SK-N-SH (cell line): ENCODE measurements at regions not wholly inside any gene's neighbourhood (a gene's known extent, or its start where the extent isn't known, plus 50 kb on each side); places are given as distances from the start of the nearest gene placed in this dataset.

Source experiments
- CTCF ChIA-PET: fragments of 300-600, 350-600 bp; formaldehyde crosslinking; extraction: SDS; loops from one replicate; lab custom pipeline; 2021; lab: Yijun Ruan, JAX
- POLR2A ChIA-PET: fragments of 350-600 bp; sonication (Branson Sonifier 250); formaldehyde crosslinking; extraction: SDS; loops from one replicate; lab custom pipeline; 2020; ENCODE audit warnings: antibody characterized with exemption, inconsistent platforms; lab: Yijun Ruan, JAX
- DNase-seq: peaks from one replicate; pipeline ENCODE4 v3.0.0; 2012
- H2AFZ ChIP-seq: fragments of 200-600 bp; sonication (generic); 2 replicates; pipeline ENCODE4 v1.8.1; 2016; ENCODE audit warnings: antibody characterized with exemption, mild to moderate bottlenecking, low read depth
- H3F3A ChIP-seq: fragments of 200-600 bp; sonication (generic); replicated peaks from 2 replicates; pipeline ENCODE3; 2016; ENCODE audit warnings: antibody characterized with exemption, mild to moderate bottlenecking; ENCODE audit not compliant: insufficient read depth
- H3K27ac ChIP-seq, 2 experiments: fragments of 200-500 bp in 1 of 2; fragments of 200-600 bp in 1 of 2; sonication (Bioruptor generic) in 1 of 2; sonication (generic), shearing (Covaris generic) in 1 of 2; 2 replicates each; pipeline versions ENCODE4 v1.5.1 to v1.6.1; 2014 to 2016; ENCODE audit warnings: low read depth in 2 of 2, inconsistent platforms in 1 of 2, low read length in 1 of 2, mild to moderate bottlenecking in 1 of 2, mixed read lengths in 1 of 2
- H3K27me3 ChIP-seq: fragments of 200-600 bp; sonication (generic), shearing (Covaris generic); 2 replicates; pipeline ENCODE4 v1.6.1; 2016; ENCODE audit warnings: mixed run types; ENCODE audit not compliant: insufficient read depth
- H3K36me3 ChIP-seq, 2 experiments: fragments of 200-500 bp in 1 of 2; fragments of 200-600 bp in 1 of 2; sonication (Bioruptor generic) in 1 of 2; sonication (generic) in 1 of 2; replicated peaks in 1 of 2; 2 replicates each; pipeline versions ENCODE3 to v1.5.1; 2014 to 2016; ENCODE audit warnings: low read length in 1 of 2, mild to moderate bottlenecking in 1 of 2; ENCODE audit not compliant: insufficient read depth in 2 of 2, control insufficient read depth in 1 of 2
- H3K4me1 ChIP-seq, 2 experiments: fragments of 200-500 bp in 1 of 2; fragments of 200-600 bp in 1 of 2; sonication (Bioruptor generic) in 1 of 2; sonication (generic), shearing (Covaris generic) in 1 of 2; 2 replicates each; pipeline versions ENCODE4 v1.5.1 to v1.6.1; 2014 to 2016; ENCODE audit warnings: low read depth in 1 of 2, low read length in 1 of 2, mixed run types in 1 of 2; ENCODE audit not compliant: insufficient read depth in 2 of 2, control insufficient read depth in 1 of 2
- H3K4me2 ChIP-seq: fragments of 200-600 bp; sonication (generic), shearing (Covaris generic); 2 replicates; pipeline ENCODE4 v1.6.1; 2017; ENCODE audit warnings: mixed run types
- H3K4me3 ChIP-seq, 2 experiments: fragments of 200-500 bp in 1 of 2; fragments of 200-600 bp in 1 of 2; sonication (Bioruptor generic) in 1 of 2; sonication (generic), shearing (Covaris generic) in 1 of 2; 2 replicates each; pipeline versions ENCODE4 v1.5.1 to v1.8.1; 2014 to 2016; ENCODE audit warnings: low read depth in 2 of 2, inconsistent platforms in 1 of 2, low read length in 1 of 2, mild to moderate bottlenecking in 1 of 2, mixed read lengths in 1 of 2, moderate library complexity in 1 of 2
- H3K79me2 ChIP-seq: fragments of 200-600 bp; sonication (generic); 2 replicates; pipeline ENCODE4 v1.8.1; 2017; ENCODE audit warnings: mild to moderate bottlenecking; ENCODE audit not compliant: insufficient read depth
- H3K9ac ChIP-seq: fragments of 200-600 bp; sonication (generic); 2 replicates; pipeline ENCODE4 v1.6.1; 2017; ENCODE audit warnings: mixed run types
- H3K9me2 ChIP-seq: fragments of 200-600 bp; sonication (generic); 2 replicates; pipeline ENCODE4 v1.6.1; 2017; ENCODE audit warnings: mixed run types
- H3K9me3 ChIP-seq: fragments of 200-600 bp; sonication (generic); 2 replicates; pipeline ENCODE4 v1.6.1; 2017; ENCODE audit warnings: mixed run types, mild to moderate bottlenecking, moderate library complexity
- H4K20me1 ChIP-seq: fragments of 200-600 bp; sonication (generic); 2 replicates; pipeline ENCODE4 v1.6.1; 2017; ENCODE audit warnings: mild to moderate bottlenecking, mixed run types; ENCODE audit not compliant: insufficient read depth
- FOXJ3 ChIP-seq: sonication (generic); formaldehyde crosslinking; IDR thresholded peaks from 2 replicates; pipeline ENCODE4 v1.5.1; 2020; ENCODE audit warnings: mild to moderate bottlenecking, missing genetic modification reagents
- JUND ChIP-seq: IDR thresholded peaks from 2 replicates; pipeline ENCODE4 v1.4.0; 2012
- MAX ChIP-seq: IDR thresholded peaks from 2 replicates; pipeline ENCODE4 v1.4.0; 2012; ENCODE audit warnings: low read depth
- MXI1 ChIP-seq: IDR thresholded peaks from 2 replicates; pipeline ENCODE4 v1.6.1; 2012; ENCODE audit warnings: mild to moderate bottlenecking, low read depth, low read length, improper control_type of control experiment
- POLR2AphosphoS5 ChIP-seq: IDR thresholded peaks from 2 replicates; pipeline ENCODE4 v1.6.1; 2012; ENCODE audit warnings: low read depth, low read length
- RAD21 ChIP-seq: IDR thresholded peaks from 2 replicates; pipeline ENCODE4 v1.6.1; 2012; ENCODE audit warnings: mild to moderate bottlenecking, low read length
- REST ChIP-seq: IDR thresholded peaks from 2 replicates; pipeline ENCODE4 v1.6.1; 2012; ENCODE audit warnings: mild to moderate bottlenecking, low read depth, low read length, moderate library complexity
- RFX5 ChIP-seq: IDR thresholded peaks from 2 replicates; pipeline ENCODE4 v1.6.1; 2012; ENCODE audit warnings: mild to moderate bottlenecking, improper control_type of control experiment, low read length
- RXRA ChIP-seq: IDR thresholded peaks from 2 replicates; pipeline ENCODE4 v1.4.0; 2012; ENCODE audit warnings: low read depth, mild to moderate bottlenecking, borderline replicate concordance
- SMC3 ChIP-seq: IDR thresholded peaks from 2 replicates; pipeline ENCODE4 v1.6.1; 2012; ENCODE audit warnings: low read depth, low read length, improper control_type of control experiment
- TCF12 ChIP-seq: IDR thresholded peaks from 2 replicates; pipeline ENCODE4 v1.4.0; 2012
- WGBS: methylation state at CpG from one replicate; pipeline ENCODE4 v1.1.6; 2017; ENCODE audit warnings: low lambda C conversion rate; 5-methylcytosine and 5-hydroxymethylcytosine counted together
- TF ChIP-seq, protein P1 (sequence below): IDR thresholded peaks from 2 replicates; pipeline ENCODE4; 2012
- TF ChIP-seq, protein P2 (sequence below): fragments of 200-600 bp; sonication (generic); IDR thresholded peaks from 2 replicates; pipeline ENCODE4 v1.6.1; 2017; ENCODE audit warnings: antibody characterized with exemption, mild to moderate bottlenecking, moderate library complexity
- TF ChIP-seq, protein P3 (sequence below): IDR thresholded peaks from 2 replicates; pipeline ENCODE4 v1.4.0; 2012; ENCODE audit warnings: low read depth, borderline replicate concordance

GRCh38 chr2:220446106-220446712 is 818.8 kb downstream of the SLC4A3 start:
- no peak overlapping the region for H3K27ac ChIP-seq
- ChIA-PET POLR2A (no interaction called here), CTCF (no interaction called here)
- H3K4me2 ChIP-seq: no peak overlapping the region
- no peaks in the 10 kb centered on the region for H3K79me2 ChIP-seq
- TF ChIP-seq MAX (no peak), JUND (no peak), POLR2AphosphoS5 (no peak), FOXJ3 (CRISPR knock-in tag) (no peak)
- TF ChIP-seq, protein P1, sequence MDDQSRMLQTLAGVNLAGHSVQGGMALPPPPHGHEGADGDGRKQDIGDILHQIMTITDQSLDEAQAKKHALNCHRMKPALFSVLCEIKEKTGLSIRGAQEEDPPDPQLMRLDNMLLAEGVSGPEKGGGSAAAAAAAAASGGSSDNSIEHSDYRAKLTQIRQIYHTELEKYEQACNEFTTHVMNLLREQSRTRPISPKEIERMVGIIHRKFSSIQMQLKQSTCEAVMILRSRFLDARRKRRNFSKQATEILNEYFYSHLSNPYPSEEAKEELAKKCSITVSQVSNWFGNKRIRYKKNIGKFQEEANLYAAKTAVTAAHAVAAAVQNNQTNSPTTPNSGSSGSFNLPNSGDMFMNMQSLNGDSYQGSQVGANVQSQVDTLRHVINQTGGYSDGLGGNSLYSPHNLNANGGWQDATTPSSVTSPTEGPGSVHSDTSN: no peak
- TF ChIP-seq, protein P2, sequence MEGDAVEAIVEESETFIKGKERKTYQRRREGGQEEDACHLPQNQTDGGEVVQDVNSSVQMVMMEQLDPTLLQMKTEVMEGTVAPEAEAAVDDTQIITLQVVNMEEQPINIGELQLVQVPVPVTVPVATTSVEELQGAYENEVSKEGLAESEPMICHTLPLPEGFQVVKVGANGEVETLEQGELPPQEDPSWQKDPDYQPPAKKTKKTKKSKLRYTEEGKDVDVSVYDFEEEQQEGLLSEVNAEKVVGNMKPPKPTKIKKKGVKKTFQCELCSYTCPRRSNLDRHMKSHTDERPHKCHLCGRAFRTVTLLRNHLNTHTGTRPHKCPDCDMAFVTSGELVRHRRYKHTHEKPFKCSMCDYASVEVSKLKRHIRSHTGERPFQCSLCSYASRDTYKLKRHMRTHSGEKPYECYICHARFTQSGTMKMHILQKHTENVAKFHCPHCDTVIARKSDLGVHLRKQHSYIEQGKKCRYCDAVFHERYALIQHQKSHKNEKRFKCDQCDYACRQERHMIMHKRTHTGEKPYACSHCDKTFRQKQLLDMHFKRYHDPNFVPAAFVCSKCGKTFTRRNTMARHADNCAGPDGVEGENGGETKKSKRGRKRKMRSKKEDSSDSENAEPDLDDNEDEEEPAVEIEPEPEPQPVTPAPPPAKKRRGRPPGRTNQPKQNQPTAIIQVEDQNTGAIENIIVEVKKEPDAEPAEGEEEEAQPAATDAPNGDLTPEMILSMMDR: no peak
- no peak for DNase-seq
- H2AFZ ChIP-seq: no peak overlapping the region
- no peaks in the 10 kb centered on the region for H3K9me3 ChIP-seq
- no peak overlapping the region for H3K9ac ChIP-seq
- no peaks in the 10 kb centered on the region for H3K36me3 ChIP-seq
- H3F3A ChIP-seq: no peaks in the 10 kb centered on the region
- H4K20me1 ChIP-seq: no peaks in the 10 kb centered on the region
- no peaks in the 10 kb centered on the region for H3K9me2 ChIP-seq
- WGBS: 41% methylated on average over 7 of the region's 8 CpGs
- H3K27me3 ChIP-seq: no peaks in the 10 kb centered on the region
- H3K4me3 ChIP-seq: no peak overlapping the region
- no peaks in the 10 kb centered on the region for H3K4me1 ChIP-seq

DNA sequence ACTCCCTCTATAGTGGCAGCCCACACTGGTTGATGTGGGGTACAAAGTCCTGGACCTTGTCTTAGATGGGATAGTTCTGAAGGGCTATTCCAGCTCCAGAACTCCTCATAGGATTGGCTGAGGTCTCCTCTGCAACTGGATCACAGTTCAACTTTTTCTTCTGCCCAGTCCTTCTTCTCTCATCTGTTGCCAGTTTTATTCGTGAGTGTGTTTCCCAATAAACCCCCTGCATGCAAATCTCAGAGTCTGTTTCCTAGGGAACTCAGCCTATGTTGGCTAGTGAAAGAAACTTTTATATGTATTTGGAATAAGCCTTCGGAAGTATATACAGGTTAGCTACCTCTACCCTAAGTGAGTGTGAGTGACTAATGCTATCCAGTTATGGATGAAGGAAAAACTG is 823.4 kb downstream of the SLC4A3 start:
- Histone ChIP-seq H3K79me2 (no peaks in the 10 kb centered on the region), H4K20me1 (no peaks in the 10 kb centered on the region), H3K9me3 (no peaks in the 10 kb centered on the region), H3F3A (no peaks in the 10 kb centered on the region), H3K9ac (no peak overlapping the region), H3K27me3 (no peaks in the 10 kb centered on the region), H3K4me2 (no peak overlapping the region), H3K9me2 (no peaks in the 10 kb centered on the region), H2AFZ (no peak overlapping the region), H3K4me1 (no peaks in the 10 kb centered on the region), H3K36me3 (no peaks in the 10 kb centered on the region), H3K27ac (no peak overlapping the region), H3K4me3 (no peak overlapping the region)
- no peak for DNase-seq
- 2% methylated on average over 2 of the region's 2 CpGs for WGBS
- POLR2A ChIA-PET: no interaction called here
- TF ChIP-seq REST (no peak), TCF12 (no peak), MXI1 (no peak), SMC3 (no peak), MAX (no peak), RAD21 (no peak), RFX5 (no peak), RXRA (no peak)
- TF ChIP-seq, protein P3, sequence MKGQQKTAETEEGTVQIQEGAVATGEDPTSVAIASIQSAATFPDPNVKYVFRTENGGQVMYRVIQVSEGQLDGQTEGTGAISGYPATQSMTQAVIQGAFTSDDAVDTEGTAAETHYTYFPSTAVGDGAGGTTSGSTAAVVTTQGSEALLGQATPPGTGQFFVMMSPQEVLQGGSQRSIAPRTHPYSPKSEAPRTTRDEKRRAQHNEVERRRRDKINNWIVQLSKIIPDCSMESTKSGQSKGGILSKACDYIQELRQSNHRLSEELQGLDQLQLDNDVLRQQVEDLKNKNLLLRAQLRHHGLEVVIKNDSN: no peak
- CTCF ChIA-PET: interaction anchor here (1.5 kb wide), 1 partner anchor 14 kb away, joined by 4 read pairs; no protein-coding TSS in a partner anchor
